SK-N-SH (cell line): ENCODE measurements at regions not wholly inside any gene's neighbourhood (a gene's known extent, or its start where the extent isn't known, plus 50 kb on each side); places are given as distances from the start of the nearest gene placed in this dataset.

Experiments used
- CTCF ChIA-PET: fragments of 300-600, 350-600 bp; formaldehyde crosslinking; extraction: SDS; loops from one replicate; lab custom pipeline; 2021; lab: Yijun Ruan, JAX
- POLR2A ChIA-PET: fragments of 350-600 bp; sonication (Branson Sonifier 250); formaldehyde crosslinking; extraction: SDS; loops from one replicate; lab custom pipeline; 2020; ENCODE audit warnings: antibody characterized with exemption, inconsistent platforms; lab: Yijun Ruan, JAX
- DNase-seq: peaks from one replicate; pipeline ENCODE4 v3.0.0; 2012
- H2AFZ ChIP-seq: fragments of 200-600 bp; sonication (generic); 2 replicates; pipeline ENCODE4 v1.8.1; 2016; ENCODE audit warnings: antibody characterized with exemption, mild to moderate bottlenecking, low read depth
- H3F3A ChIP-seq: fragments of 200-600 bp; sonication (generic); replicated peaks from 2 replicates; pipeline ENCODE3; 2016; ENCODE audit warnings: antibody characterized with exemption, mild to moderate bottlenecking; ENCODE audit not compliant: insufficient read depth
- H3K27ac ChIP-seq, 2 experiments: fragments of 200-500 bp in 1 of 2; fragments of 200-600 bp in 1 of 2; sonication (Bioruptor generic) in 1 of 2; sonication (generic), shearing (Covaris generic) in 1 of 2; 2 replicates each; pipeline versions ENCODE4 v1.5.1 to v1.6.1; 2014 to 2016; ENCODE audit warnings: low read depth in 2 of 2, inconsistent platforms in 1 of 2, low read length in 1 of 2, mild to moderate bottlenecking in 1 of 2, mixed read lengths in 1 of 2
- H3K27me3 ChIP-seq: fragments of 200-600 bp; sonication (generic), shearing (Covaris generic); 2 replicates; pipeline ENCODE4 v1.6.1; 2016; ENCODE audit warnings: mixed run types; ENCODE audit not compliant: insufficient read depth
- H3K36me3 ChIP-seq, 2 experiments: fragments of 200-500 bp in 1 of 2; fragments of 200-600 bp in 1 of 2; sonication (Bioruptor generic) in 1 of 2; sonication (generic) in 1 of 2; replicated peaks in 1 of 2; 2 replicates each; pipeline versions ENCODE3 to v1.5.1; 2014 to 2016; ENCODE audit warnings: low read length in 1 of 2, mild to moderate bottlenecking in 1 of 2; ENCODE audit not compliant: insufficient read depth in 2 of 2, control insufficient read depth in 1 of 2
- H3K4me1 ChIP-seq, 2 experiments: fragments of 200-500 bp in 1 of 2; fragments of 200-600 bp in 1 of 2; sonication (Bioruptor generic) in 1 of 2; sonication (generic), shearing (Covaris generic) in 1 of 2; 2 replicates each; pipeline versions ENCODE4 v1.5.1 to v1.6.1; 2014 to 2016; ENCODE audit warnings: low read depth in 1 of 2, low read length in 1 of 2, mixed run types in 1 of 2; ENCODE audit not compliant: insufficient read depth in 2 of 2, control insufficient read depth in 1 of 2
- H3K4me2 ChIP-seq: fragments of 200-600 bp; sonication (generic), shearing (Covaris generic); 2 replicates; pipeline ENCODE4 v1.6.1; 2017; ENCODE audit warnings: mixed run types
- H3K4me3 ChIP-seq, 2 experiments: fragments of 200-500 bp in 1 of 2; fragments of 200-600 bp in 1 of 2; sonication (Bioruptor generic) in 1 of 2; sonication (generic), shearing (Covaris generic) in 1 of 2; 2 replicates each; pipeline versions ENCODE4 v1.5.1 to v1.8.1; 2014 to 2016; ENCODE audit warnings: low read depth in 2 of 2, inconsistent platforms in 1 of 2, low read length in 1 of 2, mild to moderate bottlenecking in 1 of 2, mixed read lengths in 1 of 2, moderate library complexity in 1 of 2
- H3K79me2 ChIP-seq: fragments of 200-600 bp; sonication (generic); 2 replicates; pipeline ENCODE4 v1.8.1; 2017; ENCODE audit warnings: mild to moderate bottlenecking; ENCODE audit not compliant: insufficient read depth
- H3K9ac ChIP-seq: fragments of 200-600 bp; sonication (generic); 2 replicates; pipeline ENCODE4 v1.6.1; 2017; ENCODE audit warnings: mixed run types
- H3K9me2 ChIP-seq: fragments of 200-600 bp; sonication (generic); 2 replicates; pipeline ENCODE4 v1.6.1; 2017; ENCODE audit warnings: mixed run types
- H3K9me3 ChIP-seq: fragments of 200-600 bp; sonication (generic); 2 replicates; pipeline ENCODE4 v1.6.1; 2017; ENCODE audit warnings: mixed run types, mild to moderate bottlenecking, moderate library complexity
- H4K20me1 ChIP-seq: fragments of 200-600 bp; sonication (generic); 2 replicates; pipeline ENCODE4 v1.6.1; 2017; ENCODE audit warnings: mild to moderate bottlenecking, mixed run types; ENCODE audit not compliant: insufficient read depth
- EP300 ChIP-seq, 2 experiments: IDR thresholded peaks; 2 replicates each; pipeline versions ENCODE4 v1.4.0 to v1.6.1; 2012; ENCODE audit warnings: borderline replicate concordance in 1 of 2, low read depth in 1 of 2, low read length in 1 of 2
- GATA2 ChIP-seq: sonication (generic); formaldehyde crosslinking; IDR thresholded peaks from 2 replicates; pipeline ENCODE4 v1.5.0; 2020; ENCODE audit warnings: mild to moderate bottlenecking, missing genetic modification reagents
- IRF3 ChIP-seq: fragments of 150-350 bp; IDR thresholded peaks from 2 replicates; pipeline ENCODE4 v1.6.1; 2016; ENCODE audit warnings: mild to moderate bottlenecking, low read depth, low read length
- MAX ChIP-seq: IDR thresholded peaks from 2 replicates; pipeline ENCODE4 v1.4.0; 2012; ENCODE audit warnings: low read depth
- RCOR1 ChIP-seq: fragments of 150-350 bp; IDR thresholded peaks from 2 replicates; pipeline ENCODE4 v1.6.1; 2017; ENCODE audit warnings: antibody characterized with exemption, low read length
- RFX5 ChIP-seq: IDR thresholded peaks from 2 replicates; pipeline ENCODE4 v1.6.1; 2012; ENCODE audit warnings: mild to moderate bottlenecking, improper control_type of control experiment, low read length
- RXRA ChIP-seq: IDR thresholded peaks from 2 replicates; pipeline ENCODE4 v1.4.0; 2012; ENCODE audit warnings: low read depth, mild to moderate bottlenecking, borderline replicate concordance
- TAF1 ChIP-seq: IDR thresholded peaks from 2 replicates; pipeline ENCODE4 v1.6.1; 2012; ENCODE audit warnings: low read depth, mild to moderate bottlenecking, low read length, moderate library complexity, borderline replicate concordance
- YY1 ChIP-seq: IDR thresholded peaks from 2 replicates; pipeline ENCODE4 v1.4.0; 2012; ENCODE audit warnings: low read depth, mild to moderate bottlenecking
- ZBTB33 ChIP-seq: IDR thresholded peaks from 2 replicates; pipeline ENCODE4 v1.4.0; 2012; ENCODE audit warnings: low read depth, borderline replicate concordance
- WGBS: methylation state at CpG from one replicate; pipeline ENCODE4 v1.1.6; 2017; ENCODE audit warnings: low lambda C conversion rate; 5-methylcytosine and 5-hydroxymethylcytosine counted together
- TF ChIP-seq, protein P1 (sequence below): IDR thresholded peaks from 2 replicates; pipeline ENCODE4; 2012

DNA sequence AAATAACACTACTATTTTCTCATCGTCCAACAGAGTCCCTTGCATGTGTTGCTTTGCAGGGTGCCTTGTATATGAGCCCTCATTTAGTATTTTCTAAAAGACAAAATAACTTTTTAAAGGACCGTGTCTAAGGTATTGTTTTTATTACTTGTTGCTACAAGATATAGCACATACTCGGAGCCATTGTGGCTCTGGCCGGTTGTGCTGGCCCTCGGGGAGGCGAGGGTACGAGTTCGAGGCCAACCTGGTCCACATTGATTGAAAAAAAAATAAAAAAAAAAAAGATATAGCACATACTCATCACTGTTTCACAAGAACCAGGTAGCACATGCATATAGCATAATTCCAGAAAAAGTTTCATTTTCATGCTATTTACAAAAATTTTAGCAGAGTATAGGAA is 869.2 kb downstream of the MRPL39 start:
- Histone ChIP-seq H3K4me1 (no peaks in the 10 kb centered on the region), H3K27me3 (no peaks in the 10 kb centered on the region), H3K9me3 (no peaks in the 10 kb centered on the region)
- DNase-seq, result no peak
- WGBS, result 85% methylated on average over 8 of the region's 8 CpGs
- TF ChIP-seq RFX5 (no peak), MAX (no peak), TAF1 (no peak), RXRA (no peak), ZBTB33 (no peak), IRF3 (no peak), YY1 (no peak), GATA2 (CRISPR knock-in tag) (no peak), RCOR1 (no peak), EP300 (IDR thresholded peaks at IDR 0.05; ENCODE audit: borderline replicate concordance in 1 of 2, low read depth in 1 of 2, low read length in 1 of 2) (no peak)
- TF ChIP-seq, protein P1, sequence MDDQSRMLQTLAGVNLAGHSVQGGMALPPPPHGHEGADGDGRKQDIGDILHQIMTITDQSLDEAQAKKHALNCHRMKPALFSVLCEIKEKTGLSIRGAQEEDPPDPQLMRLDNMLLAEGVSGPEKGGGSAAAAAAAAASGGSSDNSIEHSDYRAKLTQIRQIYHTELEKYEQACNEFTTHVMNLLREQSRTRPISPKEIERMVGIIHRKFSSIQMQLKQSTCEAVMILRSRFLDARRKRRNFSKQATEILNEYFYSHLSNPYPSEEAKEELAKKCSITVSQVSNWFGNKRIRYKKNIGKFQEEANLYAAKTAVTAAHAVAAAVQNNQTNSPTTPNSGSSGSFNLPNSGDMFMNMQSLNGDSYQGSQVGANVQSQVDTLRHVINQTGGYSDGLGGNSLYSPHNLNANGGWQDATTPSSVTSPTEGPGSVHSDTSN, result no peak
- TF ChIP-seq, all 33 proteins: peak for 0
- Histone ChIP-seq H3K36me3 (no peaks in the 10 kb centered on the region), H3K27ac (no peak overlapping the region), H4K20me1 (no peaks in the 10 kb centered on the region), H3K79me2 (no peaks in the 10 kb centered on the region), H2AFZ (no peak overlapping the region), H3K4me2 (no peak overlapping the region), H3F3A (no peaks in the 10 kb centered on the region), H3K9ac (no peak overlapping the region), H3K9me2 (no peaks in the 10 kb centered on the region), H3K4me3 (no peak overlapping the region)
- ChIA-PET POLR2A (no interaction called here), CTCF (no interaction called here)

GRCh38 chr21:24737296-24737850 is 869.9 kb downstream of the MRPL39 start:
- no peak for DNase-seq
- Histone ChIP-seq H2AFZ (no peak overlapping the region), H3K4me1 (no peaks in the 10 kb centered on the region), H3K27ac (no peak overlapping the region), H3K9me2 (no peaks in the 10 kb centered on the region), H3F3A (no peaks in the 10 kb centered on the region), H3K36me3 (no peaks in the 10 kb centered on the region), H3K79me2 (no peaks in the 10 kb centered on the region), H3K4me2 (no peak overlapping the region), H4K20me1 (no peaks in the 10 kb centered on the region), H3K4me3 (no peak overlapping the region), H3K9ac (no peak overlapping the region), H3K27me3 (no peaks in the 10 kb centered on the region), H3K9me3 (no peaks in the 10 kb centered on the region)
- ChIA-PET CTCF (no interaction called here), POLR2A (no interaction called here)
- WGBS, result 47% methylated on average over 5 of the region's 5 CpGs
- TF ChIP-seq GATA2 (CRISPR knock-in tag), result peak; percentile 18; the same call in 1 of the 2 replicates
- TF ChIP-seq TAF1, result no peak
